ENCODE measurements at regions not wholly inside any gene's neighbourhood (a gene's known extent, or its start where the extent isn't known, plus 50 kb on each side); places are given as distances from the start of the nearest gene placed in this dataset.

DNA sequence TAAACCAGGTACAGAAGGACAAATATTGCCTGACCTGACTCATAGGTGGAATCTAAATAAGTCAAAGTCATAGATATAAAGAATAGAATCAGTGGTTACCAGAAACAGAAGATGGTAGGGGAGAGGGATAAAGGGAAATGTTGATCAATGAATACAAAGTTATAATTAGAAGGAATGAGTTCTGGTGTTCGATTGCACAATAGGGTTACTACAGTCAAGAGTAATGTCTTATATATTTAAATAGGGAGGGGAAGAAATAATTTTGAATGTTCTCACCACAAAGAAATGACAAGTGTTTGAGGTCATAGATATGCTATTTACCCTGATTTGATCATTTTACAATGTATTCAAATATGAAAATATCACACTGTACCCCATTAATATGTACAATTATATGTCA lies 1541.2 kb downstream of the SLITRK1 start:
- H3K27ac ChIP-seq = no peak overlapping the region

DNA sequence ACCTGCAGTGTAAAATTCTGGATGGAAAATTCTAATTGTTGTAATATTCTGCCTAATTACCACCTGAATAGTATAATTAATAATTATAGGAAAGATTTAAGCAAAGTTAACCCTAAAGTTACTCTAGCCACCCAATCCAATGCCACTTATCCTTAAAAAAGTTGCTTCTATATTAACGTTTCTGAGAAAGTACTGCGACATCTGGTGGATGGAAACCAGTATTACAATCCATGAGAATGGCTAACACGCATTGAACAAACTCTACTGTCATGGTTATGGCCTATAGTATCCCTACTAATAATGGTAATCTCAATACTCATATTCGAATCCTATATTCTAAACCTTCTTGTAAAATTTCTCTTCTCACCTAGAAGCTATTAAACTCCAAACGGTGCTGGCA lies 1551.8 kb downstream of the SLITRK1 start:
- TF ChIP-seq, protein P1, sequence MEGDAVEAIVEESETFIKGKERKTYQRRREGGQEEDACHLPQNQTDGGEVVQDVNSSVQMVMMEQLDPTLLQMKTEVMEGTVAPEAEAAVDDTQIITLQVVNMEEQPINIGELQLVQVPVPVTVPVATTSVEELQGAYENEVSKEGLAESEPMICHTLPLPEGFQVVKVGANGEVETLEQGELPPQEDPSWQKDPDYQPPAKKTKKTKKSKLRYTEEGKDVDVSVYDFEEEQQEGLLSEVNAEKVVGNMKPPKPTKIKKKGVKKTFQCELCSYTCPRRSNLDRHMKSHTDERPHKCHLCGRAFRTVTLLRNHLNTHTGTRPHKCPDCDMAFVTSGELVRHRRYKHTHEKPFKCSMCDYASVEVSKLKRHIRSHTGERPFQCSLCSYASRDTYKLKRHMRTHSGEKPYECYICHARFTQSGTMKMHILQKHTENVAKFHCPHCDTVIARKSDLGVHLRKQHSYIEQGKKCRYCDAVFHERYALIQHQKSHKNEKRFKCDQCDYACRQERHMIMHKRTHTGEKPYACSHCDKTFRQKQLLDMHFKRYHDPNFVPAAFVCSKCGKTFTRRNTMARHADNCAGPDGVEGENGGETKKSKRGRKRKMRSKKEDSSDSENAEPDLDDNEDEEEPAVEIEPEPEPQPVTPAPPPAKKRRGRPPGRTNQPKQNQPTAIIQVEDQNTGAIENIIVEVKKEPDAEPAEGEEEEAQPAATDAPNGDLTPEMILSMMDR (conservative IDR thresholded peaks at IDR 0.05) = peak; percentile 71
- TF ChIP-seq ZFX (IDR thresholded peaks at IDR 0.05) = no peak
- no peak overlapping the region for H3K27ac ChIP-seq

More for the DNA sequence above, 1541.2 kb downstream of the SLITRK1 start:
- TF ChIP-seq ZFX (IDR thresholded peaks at IDR 0.05) = no peak
- TF ChIP-seq, protein P1 (conservative IDR thresholded peaks at IDR 0.05) = no peak

DNA sequence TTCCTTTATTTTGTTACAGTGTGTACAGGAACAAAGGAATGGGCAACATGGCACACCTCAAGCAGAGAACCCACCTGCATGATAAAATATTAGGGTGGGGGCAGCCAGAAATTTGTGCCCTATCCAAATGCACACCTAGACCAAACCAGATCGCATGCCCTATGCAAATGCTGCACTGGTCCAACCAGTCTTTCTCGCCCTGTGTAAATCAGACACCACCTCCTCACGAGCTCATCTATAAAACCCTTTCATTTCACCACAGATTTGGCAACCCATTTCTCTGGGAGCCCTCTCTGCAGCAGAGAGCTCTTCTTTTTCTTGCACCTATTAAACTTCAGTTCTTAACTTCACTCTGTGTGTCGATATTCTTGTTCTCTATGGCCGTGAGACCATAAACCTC lies 1559.2 kb downstream of the SLITRK1 start:
- TF ChIP-seq ZFX (IDR thresholded peaks at IDR 0.05) = no peak
- TF ChIP-seq, protein P1 (conservative IDR thresholded peaks at IDR 0.05) = no peak
- H3K27ac ChIP-seq = no peak overlapping the region

DNA sequence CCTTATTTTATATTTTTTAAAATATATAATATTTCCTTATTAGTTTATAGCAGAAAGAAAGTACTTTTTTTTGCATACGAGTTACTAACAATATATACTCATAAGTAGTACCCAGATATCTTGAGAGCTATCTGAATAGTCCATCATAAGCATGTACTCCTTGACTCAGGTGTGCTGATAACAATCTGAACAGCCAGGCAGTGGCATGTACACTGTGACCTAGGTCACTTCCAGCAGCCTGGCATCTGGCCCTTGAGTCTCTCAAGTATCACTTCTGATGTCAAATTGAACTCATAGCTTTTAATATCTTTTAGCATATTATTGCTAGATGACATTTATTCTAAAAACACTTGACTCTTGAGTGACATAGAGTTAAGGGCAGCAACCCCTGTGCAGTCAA lies 1576.7 kb downstream of the SLITRK1 start:
- H3K27ac ChIP-seq = no peak overlapping the region
- TF ChIP-seq, protein P1 (conservative IDR thresholded peaks at IDR 0.05) = no peak
- no peak for TF ChIP-seq ZFX (IDR thresholded peaks at IDR 0.05)

DNA sequence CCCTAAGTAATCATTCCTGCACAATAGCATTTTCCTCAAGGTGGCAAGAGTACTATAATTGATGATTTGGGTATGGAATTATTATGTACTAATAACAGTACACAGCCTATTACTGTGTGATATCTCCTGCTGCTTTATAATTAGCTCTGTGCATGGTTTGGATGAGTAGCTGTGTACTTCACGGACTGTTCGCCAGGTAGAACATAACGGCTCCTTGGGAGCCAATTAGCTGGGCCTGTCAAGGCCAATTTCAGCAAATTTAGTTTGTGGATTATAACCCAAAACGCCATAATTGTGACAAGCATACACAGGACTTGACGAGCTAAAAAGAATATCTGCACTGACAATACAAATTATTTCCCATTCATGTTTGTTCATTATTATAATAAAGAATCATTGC lies 1584.2 kb downstream of the SLITRK1 start:
- no peak overlapping the region for H3K27ac ChIP-seq
- TF ChIP-seq, protein P1 (conservative IDR thresholded peaks at IDR 0.05) = no peak
- no peak for TF ChIP-seq ZFX (IDR thresholded peaks at IDR 0.05)

DNA sequence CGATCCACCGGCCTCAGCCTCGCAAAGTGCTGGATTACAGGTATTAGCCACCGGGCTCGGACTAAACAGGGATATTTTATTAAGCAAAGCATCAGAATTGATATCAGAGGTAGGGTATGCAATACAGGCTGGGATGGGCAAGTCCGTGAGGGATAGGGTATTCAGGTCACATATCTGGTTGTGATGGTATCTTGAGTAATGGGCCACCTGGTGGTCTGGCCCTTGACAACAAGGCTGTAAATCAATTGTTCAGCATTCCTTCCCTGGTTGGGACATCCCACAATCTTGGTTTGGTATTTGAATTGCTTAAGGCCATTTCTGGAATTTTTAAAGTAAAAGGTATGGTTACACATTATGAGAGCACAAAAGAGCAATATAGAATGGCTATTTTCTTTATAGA lies 1588.0 kb downstream of the SLITRK1 start:
- H3K27ac ChIP-seq = no peak overlapping the region
- TF ChIP-seq, protein P1 (conservative IDR thresholded peaks at IDR 0.05) = no peak
- TF ChIP-seq ZFX (IDR thresholded peaks at IDR 0.05) = no peak

DNA sequence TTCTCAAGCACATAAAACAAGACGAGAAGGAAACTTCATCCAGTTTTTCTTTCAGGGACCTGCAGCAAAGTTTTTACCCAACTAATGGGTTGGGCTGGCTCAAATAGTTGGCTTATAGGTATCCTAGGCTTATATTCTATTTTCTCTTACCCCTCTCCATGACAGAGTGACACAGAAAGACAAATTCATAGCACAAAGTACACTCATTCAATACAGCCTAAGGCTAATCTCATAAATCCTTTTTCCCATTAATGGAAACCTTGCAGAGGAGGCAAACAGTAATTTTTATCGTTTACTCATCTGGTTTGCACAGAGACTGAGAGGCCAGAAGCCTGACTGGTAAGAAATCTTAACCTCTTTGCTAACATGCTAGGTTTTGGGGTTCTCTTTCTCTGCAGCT lies 1589.9 kb downstream of the SLITRK1 start:
- TF ChIP-seq ZFX (IDR thresholded peaks at IDR 0.05) = no peak
- TF ChIP-seq, protein P1 (conservative IDR thresholded peaks at IDR 0.05) = no peak

More for the DNA sequence above, 1589.9 kb downstream of the SLITRK1 start:
- no peak overlapping the region for H3K27ac ChIP-seq
